ENCODE measurements at regions not wholly inside any gene's neighbourhood (a gene's known extent, or its start where the extent isn't known, plus 50 kb on each side); places are given as distances from the start of the nearest gene placed in this dataset.

DNA sequence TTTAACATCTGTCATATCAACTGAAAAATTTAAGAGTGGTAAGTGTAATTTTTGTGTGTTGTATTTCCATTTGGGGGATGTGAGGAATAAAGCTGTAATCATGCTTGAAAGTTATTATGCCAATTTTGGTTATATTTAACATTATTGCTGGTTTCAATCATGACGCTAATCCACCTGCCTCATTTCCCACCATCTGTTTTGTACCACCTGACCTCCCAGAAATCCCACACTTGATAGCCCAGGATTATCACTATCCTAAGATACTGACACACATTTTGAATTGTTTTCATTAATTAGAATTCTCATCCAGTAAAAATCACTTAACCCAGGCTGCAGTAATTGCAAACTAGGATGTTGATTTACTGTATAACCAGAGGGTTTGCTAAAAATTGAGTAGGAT is 1119.8 kb downstream of the AACS start:
- BruUV-seq (replicated peaks), result no TSS peak
- dilution Hi-C loops (cut with MboI; ENCODE audit: extremely low pct_ligation_motif_present, low sequenced_read_pairs), result no loop called here

DNA sequence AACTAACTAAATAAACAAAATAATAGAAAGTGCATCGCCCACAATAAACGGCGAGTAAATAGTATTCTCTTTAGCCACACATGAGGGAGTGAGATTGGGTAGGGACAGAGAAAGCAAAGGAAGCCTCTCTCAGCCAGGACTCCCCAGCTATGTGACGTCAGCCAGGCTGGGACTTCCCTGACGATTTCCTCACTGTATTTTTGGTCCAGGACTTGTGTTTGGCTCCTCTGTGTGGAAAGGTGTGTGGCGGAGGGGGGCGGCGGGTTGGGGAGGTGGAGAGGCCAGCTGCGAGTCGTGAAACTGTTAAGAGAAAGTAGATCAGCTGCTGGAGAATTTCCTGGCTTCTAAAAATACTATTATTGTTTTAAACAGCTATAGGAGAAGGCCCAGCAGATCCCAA is 1124.6 kb downstream of the AACS start:
- Histone ChIP-seq H3K27me3 (ENCODE audit: control insufficient read depth in 2 of 2, insufficient read depth in 2 of 2, low read length in 2 of 2) (no peaks in the 10 kb centered on the region), H3K36me3 (ENCODE audit: control insufficient read depth in 2 of 2, extremely low read depth in 1 of 2, insufficient read depth in 2 of 2, low read length in 2 of 2) (no peaks in the 10 kb centered on the region), H3K4me1 (ENCODE audit: control insufficient read depth, extremely low read depth, insufficient read depth, low read length) (no peaks in the 10 kb centered on the region), H2AFZ (ENCODE audit: low read depth, low read length) (no peak overlapping the region), H4K20me1 (replicated peaks; ENCODE audit: control insufficient read depth, extremely low read depth, insufficient read depth, low read length) (no peaks in the 10 kb centered on the region), H3K9me1 (replicated peaks; ENCODE audit: control insufficient read depth, extremely low read depth, insufficient read depth, low read length) (no peaks in the 10 kb centered on the region), H3K9me3 (replicated peaks; ENCODE audit: control insufficient read depth, insufficient read depth, low read length) (peaks cover 3% of the 10 kb centered on the region), H3K4me2 (ENCODE audit: insufficient read depth, low read length) (no peak overlapping the region), H3K79me2 (ENCODE audit: control insufficient read depth, insufficient read depth, low read length) (no peaks in the 10 kb centered on the region), H3K4me3 (replicated peaks in 1 of 3; ENCODE audit: insufficient read depth in 1 of 3, low read depth in 1 of 3, low read length in 3 of 3) (no peak overlapping the region), H3K9ac (replicated peaks; ENCODE audit: extremely low read depth, insufficient read depth, low read length) (no peak overlapping the region), H3K27ac (ENCODE audit: insufficient read depth, low read depth, low read length) (no peak overlapping the region)
- BruUV-seq (replicated peaks), result no TSS peak
- dilution Hi-C loops (cut with MboI; ENCODE audit: extremely low pct_ligation_motif_present, low sequenced_read_pairs) (no loop called here), intact Hi-C loops (cut with micrococcal nuclease) (no loop called here)
- TF ChIP-seq EZH2 (IDR thresholded peaks at IDR 0.05; ENCODE audit: borderline replicate concordance, low read depth, low read length, severe bottlenecking), result no peak
- no peak for TF ChIP-seq MYC (IDR thresholded peaks at IDR 0.05; ENCODE audit: low read depth, low read length)
- TF ChIP-seq JUN (IDR thresholded peaks at IDR 0.05; ENCODE audit: borderline replicate concordance, insufficient read depth, insufficient read length, low read depth), result no peak
- TF ChIP-seq FOS (IDR thresholded peaks at IDR 0.05; ENCODE audit: borderline replicate concordance, insufficient read depth, low read length), result no peak
- TF ChIP-seq, protein P1, sequence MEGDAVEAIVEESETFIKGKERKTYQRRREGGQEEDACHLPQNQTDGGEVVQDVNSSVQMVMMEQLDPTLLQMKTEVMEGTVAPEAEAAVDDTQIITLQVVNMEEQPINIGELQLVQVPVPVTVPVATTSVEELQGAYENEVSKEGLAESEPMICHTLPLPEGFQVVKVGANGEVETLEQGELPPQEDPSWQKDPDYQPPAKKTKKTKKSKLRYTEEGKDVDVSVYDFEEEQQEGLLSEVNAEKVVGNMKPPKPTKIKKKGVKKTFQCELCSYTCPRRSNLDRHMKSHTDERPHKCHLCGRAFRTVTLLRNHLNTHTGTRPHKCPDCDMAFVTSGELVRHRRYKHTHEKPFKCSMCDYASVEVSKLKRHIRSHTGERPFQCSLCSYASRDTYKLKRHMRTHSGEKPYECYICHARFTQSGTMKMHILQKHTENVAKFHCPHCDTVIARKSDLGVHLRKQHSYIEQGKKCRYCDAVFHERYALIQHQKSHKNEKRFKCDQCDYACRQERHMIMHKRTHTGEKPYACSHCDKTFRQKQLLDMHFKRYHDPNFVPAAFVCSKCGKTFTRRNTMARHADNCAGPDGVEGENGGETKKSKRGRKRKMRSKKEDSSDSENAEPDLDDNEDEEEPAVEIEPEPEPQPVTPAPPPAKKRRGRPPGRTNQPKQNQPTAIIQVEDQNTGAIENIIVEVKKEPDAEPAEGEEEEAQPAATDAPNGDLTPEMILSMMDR (IDR thresholded peaks at IDR 0.05; ENCODE audit: extremely low read depth in 1 of 2, insufficient read depth in 1 of 2, low read depth in 1 of 2, low read length in 2 of 2), result no peak
- no peak for TF ChIP-seq MAX (IDR thresholded peaks at IDR 0.05; ENCODE audit: insufficient read depth, insufficient read length)
- TF ChIP-seq GATA2 (IDR thresholded peaks at IDR 0.05; ENCODE audit: insufficient read depth, insufficient read length, low read depth, low read length), result no peak
- TF ChIP-seq POLR2AphosphoS5 (IDR thresholded peaks at IDR 0.05; ENCODE audit: insufficient read depth, low read depth, low read length), result no peak
- TF ChIP-seq POLR2A (IDR thresholded peaks at IDR 0.05; ENCODE audit: low read depth, low read length), result no peak
- ChIA-PET CTCF (no interaction called here), POLR2A (no interaction called here)
- FAIRE-seq (no peak), DNase-seq (ENCODE audit: low read depth, low spot score) (no peak)

More for the DNA sequence above, 1119.8 kb downstream of the AACS start:
- DNase-seq (ENCODE audit: low read depth, low spot score), result no peak
- Histone ChIP-seq H3K9ac (replicated peaks; ENCODE audit: extremely low read depth, insufficient read depth, low read length) (no peak overlapping the region), H3K27me3 (ENCODE audit: control insufficient read depth in 2 of 2, insufficient read depth in 2 of 2, low read length in 2 of 2) (no peaks in the 10 kb centered on the region), H3K27ac (ENCODE audit: insufficient read depth, low read depth, low read length) (no peak overlapping the region), H4K20me1 (replicated peaks; ENCODE audit: control insufficient read depth, extremely low read depth, insufficient read depth, low read length) (no peaks in the 10 kb centered on the region), H3K9me1 (replicated peaks; ENCODE audit: control insufficient read depth, extremely low read depth, insufficient read depth, low read length) (no peaks in the 10 kb centered on the region), H2AFZ (ENCODE audit: low read depth, low read length) (no peak overlapping the region), H3K4me1 (ENCODE audit: control insufficient read depth, extremely low read depth, insufficient read depth, low read length) (no peaks in the 10 kb centered on the region), H3K9me3 (replicated peaks; ENCODE audit: control insufficient read depth, insufficient read depth, low read length) (peaks cover 2% of the 10 kb centered on the region), H3K4me3 (replicated peaks in 1 of 3; ENCODE audit: insufficient read depth in 1 of 3, low read depth in 1 of 3, low read length in 3 of 3) (no peak overlapping the region), H3K4me2 (ENCODE audit: insufficient read depth, low read length) (no peak overlapping the region), H3K79me2 (ENCODE audit: control insufficient read depth, insufficient read depth, low read length) (no peaks in the 10 kb centered on the region), H3K36me3 (ENCODE audit: control insufficient read depth in 2 of 2, extremely low read depth in 1 of 2, insufficient read depth in 2 of 2, low read length in 2 of 2) (no peaks in the 10 kb centered on the region)
- intact Hi-C loops (cut with micrococcal nuclease), result no loop called here
- no peak for FAIRE-seq
- ChIA-PET POLR2A (no interaction called here), CTCF (no interaction called here)
- TF ChIP-seq EZH2 (IDR thresholded peaks at IDR 0.05; ENCODE audit: borderline replicate concordance, low read depth, low read length, severe bottlenecking), result no peak
- no peak for TF ChIP-seq POLR2AphosphoS5 (IDR thresholded peaks at IDR 0.05; ENCODE audit: insufficient read depth, low read depth, low read length)

Measured in endothelial cell of umbilical vein (primary cell).